GM18507 (cell line): ENCODE measurements at regions not wholly inside any gene's neighbourhood (a gene's known extent, or its start where the extent isn't known, plus 50 kb on each side); places are given as distances from the start of the nearest gene placed in this dataset.

ENCODE experiments used
- DNase-seq: peaks from one replicate; pipeline ENCODE4 v3.0.0; 2011; ENCODE audit warnings: low read depth; ENCODE audit not compliant: insufficient read length; ENCODE audit errors: extremely low spot score
- FAIRE-seq: peaks from 2 replicates; lab custom pipeline; 2011; peaks lifted over from hg19 to GRCh38; lab: Jason Lieb, UNC

GRCh38 chr7:52909131-52909530, 126.3 kb upstream of the POM121L12 start:
- DNase-seq = no peak
- FAIRE-seq = no peak

GRCh38 chr7:52897713-52898112, 137.7 kb upstream of the POM121L12 start:
- no peak for DNase-seq
- FAIRE-seq = no peak

GRCh38 chr7:52897288-52897687, 138.1 kb upstream of the POM121L12 start:
- FAIRE-seq = no peak
- no peak for DNase-seq

GRCh38 chr7:52877240-52877639, 158.2 kb upstream of the POM121L12 start:
- FAIRE-seq = no peak
- DNase-seq = no peak

GRCh38 chr7:52876402-52876801, 159.0 kb upstream of the POM121L12 start:
- no peak for DNase-seq
- FAIRE-seq = no peak

- FAIRE-seq = no peak
- DNase-seq = no peak
Observed at GRCh38 chr7:52863652-52864051, 171.8 kb upstream of the POM121L12 start.

GRCh38 chr7:52862321-52862720, 173.1 kb upstream of the POM121L12 start:
- DNase-seq (no peak), FAIRE-seq (no peak)

GRCh38 chr7:52857367-52857766, 178.1 kb upstream of the POM121L12 start:
- DNase-seq (no peak), FAIRE-seq (no peak)

GRCh38 chr7:52854681-52855080, 180.8 kb upstream of the POM121L12 start:
- FAIRE-seq (no peak), DNase-seq (no peak)

- DNase-seq = no peak
Observed at GRCh38 chr7:52851547-52851946, 183.9 kb upstream of the POM121L12 start.

GRCh38 chr7:52843436-52843835, 192.0 kb upstream of the POM121L12 start:
- no peak for FAIRE-seq

More at GRCh38 chr7:52851547-52851946, 183.9 kb upstream of the POM121L12 start:
- FAIRE-seq = no peak

GRCh38 chr7:52842202-52842900, 193.1 kb upstream of the POM121L12 start:
- no peak for FAIRE-seq
- DNase-seq = no peak

More at GRCh38 chr7:52843436-52843835, 192.0 kb upstream of the POM121L12 start:
- DNase-seq = no peak

- DNase-seq (no peak), FAIRE-seq (no peak)
Observed at GRCh38 chr7:52838981-52839411, 196.4 kb upstream of the POM121L12 start.

GRCh38 chr7:52831321-52831720, 204.1 kb upstream of the POM121L12 start:
- FAIRE-seq = no peak
- DNase-seq = no peak

- no peak for FAIRE-seq
Observed at GRCh38 chr7:52830801-52831200, 204.6 kb upstream of the POM121L12 start.

GRCh38 chr7:52826515-52827265, 208.7 kb upstream of the POM121L12 start:
- FAIRE-seq (no peak), DNase-seq (no peak)

More at GRCh38 chr7:52830801-52831200, 204.6 kb upstream of the POM121L12 start:
- DNase-seq = no peak

GRCh38 chr7:52825611-52826010, 209.8 kb upstream of the POM121L12 start:
- FAIRE-seq (no peak), DNase-seq (no peak)

GRCh38 chr7:52811537-52811936, 223.9 kb upstream of the POM121L12 start:
- DNase-seq (no peak), FAIRE-seq (no peak)

GRCh38 chr7:52799817-52800216, 235.6 kb upstream of the POM121L12 start:
- FAIRE-seq (no peak), DNase-seq (no peak)

- DNase-seq = no peak
- no peak for FAIRE-seq
Observed at GRCh38 chr7:52797801-52798200, 237.6 kb upstream of the POM121L12 start.

- no peak for DNase-seq
- FAIRE-seq = no peak
Observed at GRCh38 chr7:52794621-52795020, 240.8 kb upstream of the POM121L12 start.
